IMR-90 (cell line): ENCODE measurements at regions not wholly inside any gene's neighbourhood (a gene's known extent, or its start where the extent isn't known, plus 50 kb on each side); places are given as distances from the start of the nearest gene placed in this dataset.

Experiments used
- CTCF ChIP-seq: conservative IDR thresholded peaks from 2 replicates; pipeline ENCODE4 v1.5.1; 2012; ENCODE audit warnings: mild to moderate bottlenecking, low read depth, low read length, improper control_type of control experiment
- ELK1 ChIP-seq: fragments of 150-350 bp; IDR thresholded peaks from 2 replicates; pipeline ENCODE4 v1.6.1; 2016; ENCODE audit warnings: low read depth, mild to moderate bottlenecking, low read length, moderate library complexity, borderline replicate concordance
- RAD21 ChIP-seq: IDR thresholded peaks from 2 replicates; pipeline ENCODE4 v1.6.1; 2012; ENCODE audit warnings: low read length, improper control_type of control experiment

- TF ChIP-seq CTCF (no peak), RAD21 (no peak), ELK1 (no peak)
These were observed 224.8 kb upstream of the B3GALT2 start for GRCh38 chr1:193411215-193411614.
